Stimulated activated CD4-positive, alpha-beta T cell treated with anti-CD3 and anti-CD28 coated beads, Interleukin-2, amount 100 ng/mL, for 48 hours (primary cell): ENCODE measurements at regions not wholly inside any gene's neighbourhood (a gene's known extent, or its start where the extent isn't known, plus 50 kb on each side); places are given as distances from the start of the nearest gene placed in this dataset.

Experiments
- DNase-seq, 2 donors: peaks; one replicate each; pipeline ENCODE4 v3.0.0-alpha.2; 2020

GRCh38 chr11:36809303-36809702 is 211.3 kb upstream of the RAG2 start:
- no peak for DNase-seq

- DNase-seq = no peak
Observed at GRCh38 chr11:36807871-36808270, 209.8 kb upstream of the RAG2 start.

DNA sequence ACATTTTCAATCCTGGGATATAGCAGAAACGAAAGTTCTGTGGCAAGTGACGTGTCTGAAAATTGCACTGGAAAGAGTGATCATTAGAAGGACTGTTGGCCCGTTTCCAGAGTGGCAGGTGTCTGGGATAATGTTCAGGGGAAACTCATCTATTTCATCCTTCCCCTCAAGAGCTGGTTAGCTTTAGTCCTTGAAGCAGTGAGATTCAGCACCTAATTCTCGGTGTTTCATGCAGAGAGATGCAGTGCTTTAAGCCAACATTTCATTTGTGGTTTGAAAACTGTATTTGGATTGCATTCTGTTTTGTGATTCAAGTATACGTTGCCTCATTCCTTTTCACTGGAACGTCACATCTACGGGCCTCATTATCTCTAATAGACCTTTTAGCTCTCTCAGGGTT is 205.0 kb upstream of the RAG2 start:
- DNase-seq = no peak

- DNase-seq = no peak
Observed at GRCh38 chr11:36792996-36793914, 195.2 kb upstream of the RAG2 start.

DNA sequence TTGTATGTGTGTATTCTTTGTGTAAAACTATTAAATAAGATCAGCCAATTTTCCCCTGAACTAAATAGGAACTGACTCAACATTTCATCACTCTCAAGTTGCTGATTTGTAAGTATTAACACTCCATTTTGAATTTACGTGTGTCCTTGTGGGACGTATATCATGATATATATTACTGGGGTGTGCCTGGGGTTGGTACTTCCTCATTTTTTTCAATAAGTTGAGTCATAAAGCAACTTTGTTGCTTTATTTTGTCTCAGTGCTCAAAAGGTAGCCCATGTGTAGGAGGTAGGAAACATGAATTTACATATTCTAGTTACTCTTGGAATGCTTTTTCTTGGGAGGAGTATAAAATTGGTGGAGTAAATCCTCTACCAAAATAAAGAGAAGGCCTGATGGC is 193.9 kb upstream of the RAG2 start:
- DNase-seq = no peak

- no peak for DNase-seq
Observed at GRCh38 chr11:36790526-36790925, 192.5 kb upstream of the RAG2 start.

DNA sequence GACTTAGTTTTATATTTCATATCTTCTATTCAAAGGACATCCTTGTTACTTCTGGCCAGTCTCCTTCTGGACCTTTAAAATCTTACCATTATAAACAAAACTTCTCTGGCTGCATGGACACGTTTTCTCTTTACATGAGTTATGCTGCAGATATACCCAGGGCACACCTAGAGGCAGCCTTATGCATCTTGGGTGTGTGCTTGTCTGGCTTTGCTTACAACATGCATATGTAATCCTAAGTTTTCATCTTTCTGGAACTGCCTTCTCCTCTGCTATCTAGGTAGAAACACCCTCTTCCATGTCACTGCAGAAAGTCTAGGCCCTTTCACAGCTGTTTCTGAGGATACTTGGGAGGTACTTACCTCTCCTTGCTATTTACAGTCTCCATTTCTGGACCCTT is 185.8 kb upstream of the RAG2 start:
- DNase-seq = no peak

DNA sequence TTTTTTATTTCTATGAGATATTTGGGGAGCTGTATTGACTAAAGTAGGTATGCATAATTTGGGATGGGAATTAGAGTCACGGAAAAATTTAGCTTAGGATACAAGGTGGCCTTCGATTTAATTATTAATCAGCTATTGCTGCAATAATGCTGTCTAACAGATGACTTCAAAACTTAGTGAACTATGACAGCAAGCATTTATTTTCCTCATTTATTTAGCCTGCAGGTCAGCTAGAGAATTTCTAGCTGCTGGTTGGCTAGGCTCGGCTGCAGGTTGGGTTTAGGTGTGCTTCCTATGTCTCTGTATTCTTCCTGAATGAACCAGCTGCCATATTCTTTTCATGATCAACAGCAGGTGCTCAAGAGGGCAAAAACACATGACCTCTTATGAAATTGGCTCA is 181.8 kb upstream of the RAG2 start:
- DNase-seq = no peak

DNA sequence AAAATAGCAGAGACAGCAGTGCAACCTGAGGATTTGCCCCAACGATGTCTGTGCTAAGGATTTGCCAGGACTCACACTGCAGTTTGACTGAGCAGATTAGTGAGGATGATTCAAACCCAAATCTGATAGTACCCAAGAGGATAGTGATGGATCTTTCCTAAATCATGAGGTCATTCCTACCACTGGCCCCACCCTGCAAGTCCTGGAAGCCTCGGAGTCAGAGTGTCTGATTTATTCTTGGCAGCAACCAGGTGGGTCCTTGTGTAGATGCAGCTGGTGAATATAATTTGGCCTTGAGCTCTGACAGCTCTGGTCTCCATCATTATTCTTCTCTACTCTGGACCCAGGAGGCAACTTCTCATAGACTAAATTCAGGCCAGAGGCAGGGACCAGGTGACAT is 179.3 kb upstream of the RAG2 start:
- DNase-seq = no peak

GRCh38 chr11:36775756-36776155 is 177.7 kb upstream of the RAG2 start:
- DNase-seq = no peak

DNA sequence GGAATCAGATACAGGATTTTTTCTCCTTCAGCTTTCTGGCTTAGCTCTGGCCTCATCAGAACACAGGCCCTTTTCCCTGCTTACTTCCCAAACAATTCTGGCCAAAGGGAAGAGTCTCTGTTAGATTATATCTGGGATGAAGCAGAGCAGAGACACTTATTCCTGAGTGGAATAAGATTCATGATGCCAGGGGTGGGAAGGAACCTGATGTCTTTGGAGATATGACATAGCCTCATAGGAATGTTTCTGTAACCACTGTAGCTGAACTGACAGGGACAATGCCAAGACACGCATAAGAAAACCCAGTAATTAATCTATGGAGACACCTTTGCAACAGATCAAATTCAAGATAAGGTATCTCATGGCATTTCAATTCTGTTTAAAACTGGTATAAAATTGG is 177.1 kb upstream of the RAG2 start:
- no peak for DNase-seq

DNA sequence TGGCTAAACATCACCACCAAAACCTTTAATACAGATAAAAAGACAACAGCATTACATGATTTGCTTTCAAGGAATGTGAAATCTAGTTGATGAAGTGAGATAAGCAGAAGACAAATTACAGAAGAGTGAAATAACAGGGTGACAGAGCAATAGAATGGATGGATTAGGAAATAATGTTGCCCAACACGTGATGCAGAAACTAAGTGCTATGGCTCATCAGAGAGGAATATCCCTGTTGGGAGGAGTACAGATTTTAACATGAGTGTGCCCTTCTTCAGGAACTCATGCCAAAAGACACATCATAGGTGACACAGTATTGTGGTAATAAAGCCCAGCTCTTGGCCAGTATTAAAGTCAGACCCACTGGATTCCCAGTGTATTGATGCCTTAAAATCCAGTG is 176.6 kb upstream of the RAG2 start:
- no peak for DNase-seq

DNA sequence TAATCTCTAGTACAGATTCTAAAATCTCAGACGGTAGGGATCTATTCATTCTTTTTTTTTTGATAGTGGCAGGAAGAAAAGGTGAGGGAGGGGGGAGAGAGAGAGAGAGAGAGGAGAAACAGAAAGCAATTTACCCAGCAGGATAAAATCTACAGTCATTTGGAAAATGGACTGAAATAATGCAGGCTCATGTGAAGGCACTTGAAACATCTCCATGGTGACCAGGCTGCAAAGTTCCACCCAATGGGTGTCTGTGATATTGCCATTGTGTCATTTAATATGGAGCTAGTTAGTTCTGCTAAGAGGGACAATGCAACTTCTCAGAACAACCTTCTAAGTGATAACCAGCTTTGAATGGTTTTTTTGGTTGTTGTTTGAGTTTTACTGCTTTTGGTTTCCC is 165.2 kb upstream of the RAG2 start:
- no peak for DNase-seq

- no peak for DNase-seq
Observed at GRCh38 chr11:36757075-36757474, 159.0 kb upstream of the RAG2 start.

- DNase-seq = no peak
Observed at GRCh38 chr11:36753960-36754359, 155.9 kb upstream of the RAG2 start.

- DNase-seq = no peak
Observed at GRCh38 chr11:36751996-36752395, 154.0 kb upstream of the RAG2 start.

DNA sequence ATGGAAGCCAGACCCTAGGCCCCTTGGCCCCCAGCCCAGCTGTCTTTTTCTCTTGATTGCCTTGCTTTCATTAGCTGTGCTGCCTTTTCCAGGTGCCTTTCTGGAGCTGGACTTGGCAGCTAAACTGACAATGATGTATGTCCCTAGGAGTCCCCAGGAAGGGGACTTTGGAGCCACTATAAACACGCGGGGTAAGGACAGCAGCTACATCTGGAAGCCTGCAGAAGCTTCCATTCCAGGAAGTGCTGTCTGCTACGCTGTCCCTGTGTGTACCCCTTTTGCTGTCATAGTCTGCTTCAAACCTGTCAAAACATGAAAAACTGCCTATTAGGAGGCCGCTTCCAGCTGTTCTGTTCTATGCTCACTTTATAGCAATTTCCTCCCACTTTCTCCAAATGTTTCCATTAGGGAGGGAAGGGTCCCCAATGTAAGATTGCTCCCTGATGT is 153.3 kb upstream of the RAG2 start:
- no peak for DNase-seq

GRCh38 chr11:36750349-36750748 is 152.3 kb upstream of the RAG2 start:
- no peak for DNase-seq

DNA sequence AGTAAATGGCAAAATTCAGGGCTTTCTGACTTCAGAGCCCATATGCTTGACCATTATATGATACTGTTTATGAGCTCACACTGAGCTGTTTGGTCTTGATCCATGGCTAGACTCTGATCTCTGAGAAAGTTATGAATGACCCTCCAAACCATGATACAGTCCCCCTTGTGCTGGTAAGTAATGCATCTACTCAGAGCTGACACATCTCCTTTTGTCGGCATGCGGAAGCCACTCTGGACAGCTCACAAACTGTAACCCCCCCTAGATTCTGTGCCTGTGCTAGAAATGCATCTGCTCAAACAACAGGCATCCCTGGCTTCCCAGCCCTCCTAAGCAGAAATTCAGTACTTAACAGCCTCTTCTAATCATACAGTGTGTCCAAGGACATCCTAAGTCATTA is 150.8 kb upstream of the RAG2 start:
- DNase-seq = no peak

- peak; percentile 75 to 83 for DNase-seq
Observed at GRCh38 chr11:36746886-36747710, 149.1 kb upstream of the RAG2 start.

DNA sequence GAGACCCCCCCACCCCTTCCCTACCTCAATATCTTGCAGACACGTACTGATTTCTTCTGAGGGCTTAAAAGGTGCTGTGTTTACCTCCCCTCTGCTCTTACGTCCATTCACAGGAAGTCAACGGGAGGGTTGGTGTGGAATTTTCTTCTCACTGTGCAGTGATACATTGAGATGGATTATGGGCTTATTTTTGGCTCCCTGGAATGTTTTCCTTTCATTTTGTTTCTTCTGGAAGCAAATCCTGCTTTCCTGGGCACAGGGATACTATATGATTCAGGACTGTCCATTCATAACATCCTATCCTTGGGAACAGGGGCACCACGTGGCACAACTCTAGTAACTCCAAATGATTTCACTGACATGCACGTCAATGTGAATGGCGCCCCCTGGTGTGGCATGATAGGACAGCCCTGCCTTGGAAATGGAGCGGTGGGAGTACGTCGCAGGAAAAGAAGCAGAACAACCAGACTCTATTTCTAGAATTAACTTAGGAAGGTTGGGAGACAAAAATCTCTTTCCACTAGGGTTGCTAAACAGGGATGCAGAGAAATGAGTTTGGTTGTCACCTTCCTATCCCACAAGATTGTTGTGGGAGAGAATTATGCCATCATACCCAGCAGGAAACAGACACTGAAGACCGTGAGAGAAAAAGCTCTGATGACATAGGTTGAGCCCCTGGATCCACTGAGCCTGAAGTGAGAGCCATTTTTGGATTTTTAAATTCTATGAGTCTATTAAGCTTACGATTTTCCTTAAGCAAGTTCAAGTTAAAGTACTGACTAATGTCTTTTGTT is 146.5 kb upstream of the RAG2 start:
- peak; percentile 64 to 67 for DNase-seq

- no peak for DNase-seq
Observed at GRCh38 chr11:36743039-36743438, 145.0 kb upstream of the RAG2 start.

DNA sequence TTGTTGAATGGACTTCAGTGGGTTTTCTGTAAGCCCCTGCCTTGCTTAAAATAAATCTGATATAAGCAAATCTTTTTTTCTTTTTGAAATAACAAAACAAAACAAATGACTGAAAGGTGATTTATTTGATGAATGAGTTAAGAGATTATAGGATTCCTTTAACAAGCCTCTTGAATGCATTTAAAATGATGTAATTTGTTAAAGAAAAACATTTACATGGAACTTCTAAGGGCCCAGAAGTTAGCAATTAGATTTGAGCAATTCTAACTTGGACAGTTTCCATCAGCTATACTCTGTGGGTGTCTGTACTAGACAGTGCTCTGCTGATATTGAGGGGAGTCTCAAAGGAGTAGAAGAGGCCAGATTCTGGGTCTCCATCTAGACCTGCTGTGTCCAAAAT is 143.5 kb upstream of the RAG2 start:
- DNase-seq = no peak
